GM19351 (cell line): ENCODE measurements at regions not wholly inside any gene's neighbourhood (a gene's known extent, or its start where the extent isn't known, plus 50 kb on each side); places are given as distances from the start of the nearest gene placed in this dataset.
"Not testable (repeated sequence)": the region's sequence is repeated elsewhere in the genome, so short reads cannot be mapped to it uniquely, and the experiment has no call there.

Experiments
- ATAC-seq: cut with Tn5 transposase; IDR thresholded peaks from one replicate; pipeline ENCODE4 v1.9.1; 2021; ENCODE audit warnings: mild to moderate bottlenecking, moderate library complexity; ENCODE audit not compliant: unreplicated experiment

- ATAC-seq = no peak
These were observed 393.9 kb downstream of the TUSC1 start for GRCh38 chr9:25284365-25284764.

GRCh38 chr9:25282946-25283345, 395.3 kb downstream of the TUSC1 start:
- ATAC-seq = no peak

DNA sequence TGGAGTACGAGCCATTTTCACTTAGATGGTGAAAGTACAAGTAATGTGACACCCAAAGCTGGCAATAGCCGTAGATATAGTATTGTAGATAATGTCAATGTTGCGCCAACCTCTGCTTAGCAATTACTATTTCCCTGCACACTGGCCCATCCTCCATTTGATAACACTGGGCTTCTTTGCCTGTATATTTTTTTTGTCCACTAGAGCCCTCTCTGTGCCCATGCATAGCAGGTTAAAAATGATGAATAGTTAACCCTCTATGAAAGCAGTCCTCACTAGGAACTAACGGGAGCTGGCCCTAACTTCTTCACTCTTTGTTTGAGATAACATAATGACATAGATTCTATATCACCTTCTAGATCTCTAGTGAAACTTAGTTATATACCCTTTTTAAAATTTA, 416.8 kb downstream of the TUSC1 start:
- no peak for ATAC-seq

DNA sequence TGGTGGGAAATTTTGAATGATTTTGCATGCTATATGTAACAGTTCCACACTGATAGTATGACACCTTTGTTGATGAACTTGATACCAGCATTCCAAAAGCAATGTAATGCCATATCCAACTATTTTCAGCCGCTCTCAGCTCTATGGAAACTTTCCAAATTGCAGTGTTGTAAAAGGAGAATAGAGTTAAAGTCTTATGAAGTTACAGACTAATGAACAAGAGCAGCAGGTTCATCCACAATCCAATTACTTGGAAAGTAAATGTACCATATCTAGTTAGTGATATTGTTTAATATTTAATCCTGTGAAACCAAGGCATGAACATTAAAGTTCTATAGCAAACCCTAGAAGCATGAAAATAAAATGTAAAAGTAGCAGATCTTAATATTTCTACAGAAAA, 418.2 kb downstream of the TUSC1 start:
- no peak for ATAC-seq

- no peak for ATAC-seq
These were observed 423.0 kb downstream of the TUSC1 start for GRCh38 chr9:25255216-25255615.

- ATAC-seq = no peak
These were observed 424.2 kb downstream of the TUSC1 start for GRCh38 chr9:25254051-25254450.

GRCh38 chr9:25241421-25241820, 436.8 kb downstream of the TUSC1 start:
- no peak for ATAC-seq

DNA sequence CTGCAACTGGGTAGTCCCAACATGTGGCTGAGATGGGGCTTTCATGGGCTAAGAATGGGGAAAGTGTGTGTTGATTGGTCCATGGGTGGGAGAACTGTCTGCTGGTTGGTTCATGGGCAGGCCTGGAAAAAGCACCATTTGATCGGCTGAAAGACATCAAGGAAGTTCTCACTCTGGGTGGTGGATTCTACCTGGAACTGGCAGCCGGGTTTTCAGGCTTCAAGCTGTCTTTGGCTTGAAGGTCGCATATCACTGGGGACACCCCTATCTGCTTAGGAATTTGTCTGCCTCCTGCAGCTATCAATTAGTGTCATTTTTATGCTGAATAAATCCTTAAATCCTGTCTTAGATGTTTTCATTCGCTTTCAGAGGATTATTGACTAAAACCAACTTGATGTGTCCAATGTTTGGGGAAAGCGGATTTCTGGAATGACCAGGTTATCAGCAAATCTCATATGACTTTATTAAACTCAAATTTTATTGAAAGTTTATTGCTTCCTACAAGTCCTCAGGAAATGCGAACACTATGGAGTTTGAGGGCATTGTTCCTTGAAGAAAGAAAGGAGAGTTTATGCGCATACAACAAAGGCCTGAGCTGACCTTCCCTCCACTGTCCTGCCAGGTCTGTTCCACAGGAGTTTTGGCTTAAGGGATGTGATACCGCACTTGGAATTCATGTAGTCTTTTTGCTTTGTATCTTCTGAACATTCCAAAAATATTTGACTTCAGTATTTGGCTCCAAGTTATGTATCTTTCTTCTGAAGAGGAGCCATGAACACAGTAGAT, 451.1 kb downstream of the TUSC1 start:
- ATAC-seq = no peak

DNA sequence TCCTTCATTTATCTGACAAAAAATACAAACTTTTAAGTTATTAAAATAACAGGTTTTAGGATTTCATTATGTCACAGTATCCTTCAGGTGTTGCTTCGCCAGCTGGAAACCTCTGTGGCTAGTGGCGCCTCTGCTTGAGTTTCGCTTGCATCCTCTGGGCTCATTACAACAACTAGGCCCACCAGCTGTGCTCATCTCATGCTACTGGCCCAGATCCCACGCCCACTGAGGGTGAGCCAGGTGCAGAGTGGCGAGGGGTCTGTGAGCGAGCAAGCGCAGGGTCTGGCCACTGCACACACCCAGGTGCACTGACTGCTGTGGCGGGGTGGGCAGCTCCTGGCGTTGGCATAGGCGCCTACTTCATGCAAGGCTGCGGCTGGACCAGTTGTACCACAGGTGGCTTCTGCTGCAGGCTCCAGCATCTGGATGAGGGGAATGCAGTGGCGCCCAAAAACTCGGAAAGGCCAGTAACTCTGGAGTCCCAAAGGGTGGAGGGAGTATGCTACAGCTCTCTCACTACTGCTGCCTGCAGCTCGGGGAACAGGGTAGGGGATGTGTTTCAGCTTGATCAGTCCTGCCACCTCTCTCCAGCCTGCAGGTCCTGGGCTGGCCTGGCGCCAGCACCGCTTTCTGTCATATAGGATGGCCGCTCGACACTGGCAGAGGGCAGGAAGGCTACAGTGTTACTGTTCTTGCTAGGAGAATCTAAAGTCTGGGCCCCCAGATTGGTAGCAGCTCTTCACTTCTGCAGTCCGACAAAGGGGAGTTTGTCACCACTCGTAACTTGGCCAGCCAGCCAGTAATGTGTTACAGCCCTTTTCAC, 452.1 kb downstream of the TUSC1 start:
- no peak for ATAC-seq

- ATAC-seq = no peak
These were observed 453.2 kb downstream of the TUSC1 start for GRCh38 chr9:25224996-25225395.

DNA sequence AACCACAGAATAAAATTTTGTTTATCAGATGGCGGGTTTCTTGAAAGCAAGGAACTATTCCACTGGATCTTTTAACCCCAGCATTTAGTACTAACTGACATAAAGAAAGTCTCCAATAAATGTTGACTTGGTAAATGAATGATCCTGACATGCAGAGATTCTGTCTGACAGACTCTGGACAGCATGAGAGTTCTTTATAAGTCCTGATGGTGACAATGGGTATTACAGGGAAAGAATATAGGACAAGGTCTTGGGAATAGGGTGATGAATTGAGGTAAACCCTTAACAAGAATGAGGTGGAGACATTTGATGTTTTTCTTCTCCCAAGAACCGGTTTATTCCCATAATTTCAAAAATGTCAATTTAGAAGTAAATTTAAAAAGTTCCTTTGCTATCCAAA, 453.9 kb downstream of the TUSC1 start:
- ATAC-seq = no peak

DNA sequence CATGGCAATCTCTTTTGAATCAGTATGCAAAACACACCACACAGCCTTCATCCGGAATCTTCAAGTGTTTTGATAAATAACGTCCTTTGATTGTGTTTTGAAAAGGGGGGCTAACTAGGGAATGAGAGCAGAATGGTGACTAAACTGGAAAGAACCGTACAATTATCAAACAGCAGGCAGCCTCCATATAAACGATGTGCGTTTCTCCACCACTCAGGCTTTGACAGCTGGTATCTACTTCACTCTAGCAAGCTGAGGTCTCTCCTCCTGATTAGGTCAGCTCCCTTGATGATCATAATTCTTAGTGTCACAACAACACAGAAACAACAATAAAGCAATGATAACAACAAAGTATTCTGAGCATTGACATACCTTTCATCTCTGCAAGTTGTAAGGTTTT, 465.9 kb downstream of the TUSC1 start:
- no peak for ATAC-seq

DNA sequence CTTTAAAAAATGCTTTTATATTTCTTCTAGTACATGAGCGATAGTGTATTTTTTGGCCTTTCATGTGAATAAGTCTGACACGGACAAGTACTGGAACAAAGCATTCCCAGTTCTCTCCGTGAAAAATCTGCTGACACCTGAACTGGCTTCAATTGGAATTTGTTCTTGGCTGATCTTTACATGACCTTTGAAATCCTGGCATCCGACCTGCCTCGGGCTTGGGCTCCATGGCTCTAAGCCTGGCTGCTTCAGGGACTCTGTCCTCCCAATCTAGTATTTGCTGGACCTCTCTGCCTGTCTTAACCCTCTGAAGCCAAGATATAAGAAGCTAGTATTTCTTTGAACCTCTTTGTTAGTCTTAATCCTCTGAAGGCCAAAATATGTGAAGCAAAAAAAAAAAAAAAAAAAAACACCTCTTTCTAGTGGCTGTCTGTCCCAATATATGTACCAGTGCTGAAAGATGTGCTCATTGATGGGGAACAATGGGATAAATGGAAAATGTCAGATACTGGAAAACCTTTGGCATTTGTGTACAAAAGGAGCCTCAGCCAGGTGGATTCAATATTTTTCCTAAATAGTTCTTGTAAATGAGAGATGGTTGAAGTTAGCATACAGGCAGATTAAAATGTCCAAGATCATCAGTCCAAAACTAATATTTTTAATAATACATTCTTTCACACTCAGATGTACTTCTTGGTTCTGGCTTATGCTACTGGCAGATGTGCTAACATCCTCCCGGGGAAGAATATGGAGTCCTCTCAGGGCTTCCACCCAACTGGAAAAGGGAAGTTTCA, 470.6 kb downstream of the TUSC1 start:
- no peak for ATAC-seq

- no peak for ATAC-seq
These were observed 472.2 kb downstream of the TUSC1 start for GRCh38 chr9:25206027-25206426.

DNA sequence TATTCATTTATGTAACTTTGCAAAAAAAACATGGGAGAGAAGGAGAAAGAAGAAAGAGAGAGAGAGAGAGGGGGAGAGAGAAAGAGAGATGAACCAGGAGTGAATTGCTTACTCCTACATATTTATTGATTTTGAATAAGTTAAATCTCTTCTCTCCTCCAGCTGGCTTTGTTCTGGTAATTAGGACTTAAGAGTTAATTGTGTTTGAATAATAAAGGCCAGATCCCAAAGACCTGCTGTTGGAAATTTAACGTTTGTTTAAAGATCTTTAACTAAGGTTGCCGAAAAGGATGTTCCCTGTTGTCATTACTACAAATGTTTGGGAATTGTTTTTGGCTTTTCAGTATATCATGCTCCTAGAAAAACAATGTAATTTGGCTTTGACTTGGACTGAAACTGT, 473.0 kb downstream of the TUSC1 start:
- no peak for ATAC-seq

GRCh38 chr9:25177858-25178257, 500.4 kb downstream of the TUSC1 start:
- no peak for ATAC-seq

DNA sequence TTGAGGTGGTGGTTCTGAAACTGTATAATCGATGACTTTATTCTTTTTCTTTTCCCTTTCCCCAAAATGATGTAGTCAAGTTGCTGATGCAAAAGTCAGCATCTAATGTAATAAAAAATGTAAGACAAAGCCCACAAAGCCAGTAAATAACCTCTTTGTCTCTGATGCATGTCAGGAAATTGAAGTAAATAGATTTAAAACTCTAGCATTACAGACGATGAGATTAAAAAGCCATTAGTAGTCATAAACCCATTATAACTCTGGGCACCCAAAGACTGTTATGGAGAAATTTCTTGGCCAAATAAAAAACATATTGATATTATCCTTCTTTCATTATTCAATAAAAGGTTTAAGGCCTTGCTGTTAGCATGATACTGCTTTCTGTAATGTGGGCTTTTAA, 548.7 kb downstream of the TUSC1 start:
- no peak for ATAC-seq

- no peak for ATAC-seq
These were observed 556.4 kb downstream of the TUSC1 start for GRCh38 chr9:25121811-25122210.

DNA sequence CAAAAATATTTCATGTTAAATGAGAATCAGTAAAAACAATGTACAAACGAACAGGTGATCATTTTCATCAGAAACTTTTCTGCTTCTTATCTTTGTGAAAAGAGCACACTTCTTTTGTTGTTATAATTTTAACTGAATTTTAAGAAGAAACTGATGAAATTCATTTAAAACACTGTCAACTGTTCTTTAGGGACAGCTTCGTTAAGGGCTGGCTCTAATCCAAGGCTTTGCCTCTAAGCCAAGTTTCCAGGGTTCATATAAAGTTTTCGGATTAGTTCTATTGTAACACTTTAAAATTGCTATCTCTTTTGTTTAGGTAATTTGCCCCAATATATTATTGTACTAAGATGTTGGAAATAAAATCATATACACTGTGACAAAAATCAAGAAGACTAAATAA, 559.2 kb downstream of the TUSC1 start:
- no peak for ATAC-seq

GRCh38 chr9:25117791-25118190, 560.5 kb downstream of the TUSC1 start:
- ATAC-seq = no peak

- ATAC-seq = not testable (repeated sequence)
These were observed 556.5 kb upstream of the IZUMO3 start for GRCh38 chr9:25102204-25102603.
